Stimulated activated naive CD4-positive, alpha-beta T cell treated with Interleukin-2 at 50 U/mL for 16 hours (primary cell): ENCODE measurements at regions not wholly inside any gene's neighbourhood (a gene's known extent, or its start where the extent isn't known, plus 50 kb on each side); places are given as distances from the start of the nearest gene placed in this dataset.
"Not testable (repeated sequence)": the region's sequence is repeated elsewhere in the genome, so short reads cannot be mapped to it uniquely, and the experiment has no call there.

Experiments
- DNase-seq: peaks from one replicate; lab custom pipeline; 2025; lab: John Stamatoyannopoulos, UW

- no peak for DNase-seq
These were observed 54.9 kb upstream of the ZBTB18 start for GRCh38 chr1:243996223-243996622.

GRCh38 chr1:243991650-243992049 is 59.4 kb upstream of the ZBTB18 start:
- DNase-seq: no peak

GRCh38 chr1:243984788-243985187 is 66.3 kb upstream of the ZBTB18 start:
- no peak for DNase-seq

- no peak for DNase-seq
These were observed 68.5 kb upstream of the ZBTB18 start for GRCh38 chr1:243982447-243983018.

DNA sequence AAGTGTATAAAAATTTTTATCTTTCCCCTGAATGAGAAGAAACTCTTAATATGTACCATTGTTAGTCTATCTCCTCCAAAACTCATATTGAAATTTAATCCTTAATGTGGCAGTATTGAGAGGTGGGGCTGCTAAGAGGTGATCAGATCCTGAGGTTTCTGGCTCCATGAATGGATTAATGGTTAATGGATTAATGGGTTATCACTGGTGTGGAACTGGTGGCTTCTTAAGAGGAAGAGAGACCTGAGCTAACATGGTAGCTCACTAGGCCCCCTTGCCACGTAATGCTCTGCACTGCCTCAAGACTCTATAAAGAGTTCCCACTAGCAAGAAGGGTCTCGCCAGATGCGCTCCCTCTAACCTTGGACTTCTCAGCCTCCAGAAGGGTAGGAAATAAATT is 70.6 kb upstream of the ZBTB18 start:
- no peak for DNase-seq

GRCh38 chr1:243980071-243980470 is 71.0 kb upstream of the ZBTB18 start:
- no peak for DNase-seq

DNA sequence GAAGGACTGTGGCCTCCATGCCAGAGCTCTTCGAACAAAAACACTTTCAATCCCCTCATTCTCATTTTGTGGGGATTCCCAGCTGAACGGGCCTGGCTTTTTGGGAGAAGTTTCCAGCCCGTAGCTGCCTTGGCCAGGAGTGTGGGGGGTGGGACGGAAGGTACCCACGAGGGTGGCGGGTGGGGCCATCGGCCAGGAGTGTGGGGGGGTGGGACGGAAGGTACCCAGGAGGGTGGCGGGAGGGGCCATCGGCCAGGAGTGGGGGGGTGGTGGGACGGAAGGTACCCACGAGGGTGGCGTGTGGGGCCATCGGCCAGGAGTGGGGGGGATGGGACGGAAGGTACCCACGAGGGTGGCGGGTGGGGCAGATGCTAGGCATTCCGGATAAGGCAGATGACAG is 71.7 kb upstream of the ZBTB18 start:
- DNase-seq: no peak

DNA sequence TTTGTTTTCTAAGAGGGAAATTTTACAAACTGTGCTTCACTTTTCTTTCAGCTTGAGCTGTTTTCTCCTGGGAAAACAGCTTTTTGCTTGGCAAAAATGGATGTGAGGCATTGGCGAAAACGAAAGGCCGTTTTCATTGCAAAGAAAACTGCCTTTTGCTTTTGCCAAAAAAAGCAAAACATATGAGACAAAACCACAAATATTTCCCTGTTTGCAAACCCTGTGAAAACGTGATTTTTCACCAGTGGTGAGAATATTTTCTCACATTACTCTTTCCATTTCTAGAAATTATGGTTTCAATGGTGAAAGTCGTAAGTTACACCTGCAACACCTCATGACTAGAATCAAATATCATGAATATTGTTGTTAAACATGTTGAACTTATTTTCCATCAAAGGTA is 74.0 kb upstream of the ZBTB18 start:
- no peak for DNase-seq

DNA sequence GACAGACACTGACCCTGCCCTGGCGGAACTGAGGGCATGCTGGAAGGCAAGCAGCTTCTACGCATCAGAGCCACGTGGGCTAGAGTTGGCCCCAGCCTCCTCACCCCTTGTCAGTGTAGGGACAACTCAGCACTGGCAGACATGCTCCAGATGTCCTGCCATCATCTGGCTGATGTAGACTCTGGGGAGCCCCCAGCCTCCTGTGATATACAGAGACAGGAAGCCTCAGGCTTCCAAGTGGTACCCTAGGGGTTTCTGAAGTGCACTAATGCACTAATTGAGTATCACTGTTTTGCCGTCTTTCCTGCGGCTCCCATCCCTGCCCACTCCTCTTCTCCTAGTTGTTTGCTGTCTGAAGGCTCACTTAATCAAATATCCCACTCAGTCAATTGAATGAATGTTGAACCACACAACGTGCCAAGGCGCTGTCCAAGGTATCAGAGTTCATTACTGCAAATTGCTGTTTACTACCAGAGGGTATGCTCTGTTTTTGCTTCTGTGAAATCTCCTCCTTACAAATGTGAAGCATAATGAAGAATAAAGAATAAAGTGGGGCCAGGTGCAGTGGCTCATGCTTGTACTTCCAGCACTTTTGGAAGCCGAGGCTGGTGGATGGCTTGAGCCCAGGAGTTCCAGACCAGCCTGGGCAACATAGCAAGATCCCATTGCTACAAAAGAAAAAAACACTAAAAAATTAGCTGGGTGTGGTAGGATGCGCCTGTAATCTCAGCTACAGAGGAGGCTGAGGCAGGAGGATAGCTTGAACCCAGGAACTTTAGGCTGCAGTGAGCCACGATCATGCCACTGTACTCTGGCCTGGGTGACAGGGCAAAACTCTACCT is 76.4 kb upstream of the ZBTB18 start:
- DNase-seq: no peak

DNA sequence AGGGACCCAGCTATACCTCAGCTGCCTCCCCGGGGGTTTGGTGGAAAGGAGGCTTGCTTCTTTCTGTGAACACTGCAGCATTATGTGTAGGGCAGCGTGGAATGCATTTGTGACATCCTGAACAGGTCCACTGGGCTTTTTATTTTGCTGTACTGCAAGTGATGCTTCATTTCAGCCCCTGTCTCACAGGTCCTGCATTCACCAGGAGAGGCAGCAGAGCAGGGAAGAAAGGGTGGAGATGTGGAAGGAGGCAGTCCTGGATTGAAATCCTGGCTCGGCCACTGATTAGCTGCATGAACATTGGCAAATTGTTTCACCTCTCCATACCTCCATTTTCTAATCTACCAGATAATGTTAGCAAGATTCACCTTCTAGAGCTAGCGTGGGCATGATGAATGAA is 77.9 kb upstream of the ZBTB18 start:
- DNase-seq: no peak

- no peak for DNase-seq
These were observed 81.0 kb upstream of the ZBTB18 start for GRCh38 chr1:243970077-243970476.

GRCh38 chr1:243968413-243968812 is 82.7 kb upstream of the ZBTB18 start:
- DNase-seq: no peak

DNA sequence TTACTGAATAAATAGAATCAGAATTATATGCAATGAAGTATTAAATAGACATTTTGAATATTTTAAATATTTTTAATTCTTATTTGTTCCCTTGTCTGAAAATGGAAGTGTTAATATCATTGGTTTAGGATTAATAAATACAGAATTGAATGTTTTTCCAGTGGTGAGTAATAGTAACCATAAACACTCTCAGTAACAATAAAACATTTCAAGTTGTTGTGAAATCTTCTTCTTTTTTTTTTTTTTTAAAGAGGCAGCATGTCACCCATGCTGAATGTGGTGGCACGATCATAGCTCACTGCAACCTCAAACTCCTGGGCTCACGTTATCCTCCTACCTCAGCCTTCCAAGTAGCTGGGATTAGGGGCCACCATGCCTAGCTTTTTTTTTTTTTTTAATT is 86.2 kb upstream of the ZBTB18 start:
- no peak for DNase-seq

DNA sequence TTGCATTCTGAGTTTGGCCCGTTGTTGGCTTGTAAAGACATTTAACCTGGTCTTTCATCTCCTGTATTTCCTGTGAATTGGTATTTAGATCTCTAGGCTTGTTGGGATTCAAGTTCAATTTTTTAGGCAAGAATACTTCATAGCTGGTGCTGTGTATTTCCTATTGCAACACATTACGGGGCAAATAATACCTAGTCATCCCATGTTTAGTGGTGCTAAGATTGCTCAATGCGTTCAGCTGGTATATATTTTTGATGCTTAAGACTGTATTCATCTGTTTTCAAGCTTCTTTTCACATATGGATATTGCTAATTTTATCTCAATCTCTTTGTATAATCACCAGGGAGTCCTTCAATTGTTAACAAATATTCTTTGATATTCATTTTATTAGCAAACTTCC is 87.5 kb upstream of the ZBTB18 start:
- no peak for DNase-seq

GRCh38 chr1:243962541-243962940 is 88.5 kb upstream of the ZBTB18 start:
- DNase-seq: no peak

GRCh38 chr1:243959998-243960397 is 91.1 kb upstream of the ZBTB18 start:
- no peak for DNase-seq

GRCh38 chr1:243957141-243957540 is 93.9 kb upstream of the ZBTB18 start:
- no peak for DNase-seq

DNA sequence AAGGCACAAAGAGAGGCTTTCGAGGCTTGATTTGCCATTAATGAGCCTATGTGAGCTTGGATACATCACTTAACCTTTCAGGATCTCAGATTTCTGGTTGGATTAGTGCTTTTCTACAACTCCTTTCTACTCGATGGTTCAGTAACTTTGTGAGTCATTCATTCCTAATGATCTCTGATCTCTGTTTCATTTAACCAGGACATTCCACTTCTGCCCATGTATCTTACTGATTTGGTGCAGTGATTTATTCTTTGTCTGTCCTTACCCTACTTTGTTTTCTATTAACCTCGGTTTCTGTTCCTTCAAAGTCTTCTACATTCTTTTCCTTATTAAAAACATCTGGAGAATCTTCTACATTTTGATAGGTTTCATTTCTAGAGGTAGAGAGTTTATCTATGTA is 94.6 kb upstream of the ZBTB18 start:
- DNase-seq: no peak

DNA sequence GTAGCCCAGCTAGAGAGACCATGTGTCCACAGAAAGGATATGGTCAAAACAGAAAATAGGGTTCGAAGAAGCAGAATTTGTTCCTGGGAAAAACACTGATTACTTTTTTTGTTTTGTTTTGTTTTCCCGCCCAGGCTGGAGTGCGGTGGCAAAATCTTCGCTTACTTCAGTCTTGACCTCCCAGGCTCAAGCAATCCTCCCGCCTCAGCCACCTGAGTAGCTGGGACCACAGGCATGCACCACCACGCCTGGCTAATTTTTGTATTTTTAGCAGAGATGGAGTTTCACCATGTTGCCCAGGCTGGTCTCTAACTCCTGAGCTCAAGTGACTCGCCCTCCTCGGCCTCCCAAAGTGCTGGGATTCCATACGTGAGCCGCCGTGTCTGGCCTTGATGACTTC is 99.9 kb upstream of the ZBTB18 start:
- DNase-seq: not testable (repeated sequence)

- DNase-seq: no peak
These were observed 100.1 kb upstream of the AKT3 start for GRCh38 chr1:243950166-243950565.

GRCh38 chr1:243946946-243947345 is 96.9 kb upstream of the AKT3 start:
- peak; percentile 11 for DNase-seq

- no peak for DNase-seq
These were observed 96.2 kb upstream of the AKT3 start for GRCh38 chr1:243946253-243946652.

GRCh38 chr1:243945727-243946126 is 95.7 kb upstream of the AKT3 start:
- DNase-seq: no peak
